ENCODE measurements at regions not wholly inside any gene's neighbourhood (a gene's known extent, or its start where the extent isn't known, plus 50 kb on each side); places are given as distances from the start of the nearest gene placed in this dataset.

GRCh38 chr12:75613981-75614380 lies 102.6 kb upstream of the KRR1 start:
- FAIRE-seq (no peak), ATAC-seq (no peak), DNase-seq (ENCODE audit: low spot score) (no peak)
- BruUV-seq (replicated peaks), result no TSS peak
- H3K4me1 ChIP-seq (ENCODE audit: insufficient read depth, low read length), result no peaks in the 10 kb centered on the region
- no peaks in the 10 kb centered on the region for H3K27me3 ChIP-seq (ENCODE audit: control insufficient read depth in 1 of 2, insufficient read depth in 2 of 2, low read length in 2 of 2)
- no peaks in the 10 kb centered on the region for H3K9me3 ChIP-seq (ENCODE audit: low read length)
- WGBS (ENCODE audit: low lambda C conversion rate), result 59% methylated on average over 4 of the region's 4 CpGs
- H3K27ac ChIP-seq (ENCODE audit: extremely low read length, insufficient read depth, low read length), result no peak overlapping the region
- ChIA-PET CTCF (ENCODE audit: low intra/inter-chr PET ratio, low total read pairs) (no interaction called here), POLR2A (no interaction called here)
- TF ChIP-seq BATF2 (CRISPR knock-in tag; IDR thresholded peaks at IDR 0.05), result no peak
- no peak for TF ChIP-seq MTF1 (CRISPR knock-in tag; IDR thresholded peaks at IDR 0.05)
- TF ChIP-seq RELA (CRISPR knock-in tag; IDR thresholded peaks at IDR 0.05), result no peak
- no peak for TF ChIP-seq KLF16 (CRISPR knock-in tag; IDR thresholded peaks at IDR 0.05)
- no peak for TF ChIP-seq SPEN (CRISPR knock-in tag; IDR thresholded peaks at IDR 0.05; ENCODE audit: low read depth)
- no peak for TF ChIP-seq POGZ (CRISPR knock-in tag; IDR thresholded peaks at IDR 0.05)
- TF ChIP-seq TFE3 (CRISPR knock-in tag; IDR thresholded peaks at IDR 0.05), result no peak
- TF ChIP-seq ZNF558 (CRISPR knock-in tag; IDR thresholded peaks at IDR 0.05; ENCODE audit: borderline replicate concordance), result no peak
- no peak overlapping the region for H3K9ac ChIP-seq (ENCODE audit: insufficient read depth, low read depth, low read length)
- no peak overlapping the region for H3K4me3 ChIP-seq (replicated peaks in 1 of 3; ENCODE audit: insufficient read depth in 1 of 3, low read depth in 2 of 3, low read length in 3 of 3)
- no peak overlapping the region for H2AFZ ChIP-seq (ENCODE audit: low read length)
- intact Hi-C loops (cut with micrococcal nuclease; ENCODE audit: unreplicated experiment) (no loop called here), in situ Hi-C loops (cut with HindIII; ENCODE audit: extremely low pct_ligation_motif_present, low pct_unique_long_range_greater_than_20kb) (no loop called here)
- H3K36me3 ChIP-seq (replicated peaks in 1 of 2; ENCODE audit: control insufficient read depth in 1 of 2, insufficient read depth in 2 of 2, low read length in 2 of 2), result no peaks in the 10 kb centered on the region
- no peaks in the 10 kb centered on the region for H4K20me1 ChIP-seq (ENCODE audit: insufficient read depth, low read length)
- no peak overlapping the region for H3K4me2 ChIP-seq (ENCODE audit: low read depth, low read length)
- H3K79me2 ChIP-seq (ENCODE audit: insufficient read depth, low read length), result no peaks in the 10 kb centered on the region
